Loucy (cell line): ENCODE measurements at regions not wholly inside any gene's neighbourhood (a gene's known extent, or its start where the extent isn't known, plus 50 kb on each side); places are given as distances from the start of the nearest gene placed in this dataset.

Source experiments
- H2AFZ ChIP-seq: fragments of 200-600 bp; sonication (generic); 2 replicates; pipeline ENCODE4 v1.6.0; 2016; ENCODE audit warnings: antibody characterized with exemption, mild to moderate bottlenecking, low read length, moderate library complexity
- H3F3A ChIP-seq: fragments of 200-600 bp; 2 replicates; pipeline ENCODE4 v1.6.0; 2016; ENCODE audit warnings: antibody characterized with exemption, low read depth, mild to moderate bottlenecking
- H3K27me3 ChIP-seq: fragments of 200-600 bp; sonication (generic); 2 replicates; pipeline ENCODE4 v1.6.1; 2014; ENCODE audit warnings: low read length, mild to moderate bottlenecking; ENCODE audit not compliant: insufficient read depth, poor library complexity, severe bottlenecking
- H3K36me3 ChIP-seq: fragments of 200-600 bp; sonication (generic); 2 replicates; pipeline ENCODE4 v1.6.1; 2016; ENCODE audit warnings: low read length; ENCODE audit not compliant: insufficient read depth
- H3K4me1 ChIP-seq: fragments of 200-600 bp; sonication (generic); 2 replicates; pipeline ENCODE4 v1.5.1; 2014; ENCODE audit warnings: low read length, mild to moderate bottlenecking; ENCODE audit not compliant: insufficient read depth, poor library complexity, severe bottlenecking
- H3K4me2 ChIP-seq: fragments of 200-600 bp; sonication (generic); 2 replicates; pipeline ENCODE4 v1.6.0; 2014; ENCODE audit warnings: antibody characterized with exemption, low read length, low read depth, mild to moderate bottlenecking; ENCODE audit not compliant: poor library complexity, severe bottlenecking
- H3K4me3 ChIP-seq: fragments of 200-600 bp; sonication (generic); 2 replicates; pipeline ENCODE4 v1.5.1; 2014; ENCODE audit warnings: low read length, mild to moderate bottlenecking, mixed read lengths; ENCODE audit not compliant: poor library complexity, severe bottlenecking
- H3K79me2 ChIP-seq: fragments of 200-600 bp; sonication (generic); 2 replicates; pipeline ENCODE4 v1.6.1; 2014; ENCODE audit warnings: low read length; ENCODE audit not compliant: insufficient read depth
- H3K9ac ChIP-seq: fragments of 200-600 bp; sonication (generic); 2 replicates; pipeline ENCODE4 v1.6.0; 2014; ENCODE audit warnings: mild to moderate bottlenecking, low read depth, low read length, moderate library complexity; ENCODE audit not compliant: poor library complexity, severe bottlenecking
- H3K9me2 ChIP-seq: fragments of 200-600 bp; sonication (generic); replicated peaks from 2 replicates; pipeline ENCODE4 v1.6.1; 2016; ENCODE audit warnings: low read depth, low read length, mixed read lengths
- H3K9me3 ChIP-seq: fragments of 200-600 bp; sonication (generic); 2 replicates; pipeline ENCODE4 v1.6.1; 2014; ENCODE audit warnings: mild to moderate bottlenecking, antibody characterized with exemption, low read length, low read depth; ENCODE audit not compliant: insufficient read depth
- H4K20me1 ChIP-seq: fragments of 200-600 bp; sonication (generic); 2 replicates; pipeline ENCODE4 v1.6.0; 2014; ENCODE audit warnings: antibody characterized with exemption, low read length, mild to moderate bottlenecking; ENCODE audit not compliant: insufficient read depth, poor library complexity, severe bottlenecking
- CTCF ChIP-seq: fragments of 200-600 bp; sonication (generic); conservative IDR thresholded peaks from 2 replicates; pipeline ENCODE4 v1.5.1; 2014; ENCODE audit warnings: mild to moderate bottlenecking, antibody characterized with exemption, low read length
- EZH2phosphoT487 ChIP-seq: fragments of 200-600 bp; IDR thresholded peaks from 2 replicates; pipeline ENCODE4 v1.6.1; 2018; ENCODE audit warnings: antibody characterized with exemption, mild to moderate bottlenecking, moderate library complexity, borderline replicate concordance

GRCh38 chr15:96687388-96688107, 357.0 kb downstream of the NR2F2 start:
- Histone ChIP-seq H3K4me3 (no peak overlapping the region), H3K27me3 (no peaks in the 10 kb centered on the region), H3K4me2 (no peak overlapping the region), H3K9me2 (no peaks in the 10 kb centered on the region), H3K9me3 (no peaks in the 10 kb centered on the region), H2AFZ (no peak overlapping the region), H3K9ac (no peak overlapping the region), H3K79me2 (no peaks in the 10 kb centered on the region), H4K20me1 (no peaks in the 10 kb centered on the region), H3K4me1 (no peaks in the 10 kb centered on the region), H3K36me3 (no peaks in the 10 kb centered on the region), H3F3A (no peaks in the 10 kb centered on the region)
- TF ChIP-seq CTCF (no peak), EZH2phosphoT487 (no peak)

GRCh38 chr15:96690733-96691132, 360.2 kb downstream of the NR2F2 start:
- Histone ChIP-seq H3K4me3 (no peak overlapping the region), H3K9me2 (no peaks in the 10 kb centered on the region), H4K20me1 (no peaks in the 10 kb centered on the region), H3K36me3 (no peaks in the 10 kb centered on the region), H3K9ac (no peak overlapping the region), H3K9me3 (no peaks in the 10 kb centered on the region), H3K27me3 (no peaks in the 10 kb centered on the region), H2AFZ (no peak overlapping the region), H3K4me1 (no peaks in the 10 kb centered on the region), H3K4me2 (no peak overlapping the region), H3K79me2 (no peaks in the 10 kb centered on the region), H3F3A (no peaks in the 10 kb centered on the region)
- TF ChIP-seq CTCF (no peak), EZH2phosphoT487 (no peak)

- H3K9me3 ChIP-seq: no peaks in the 10 kb centered on the region
- H3K4me3 ChIP-seq: no peak overlapping the region
- TF ChIP-seq EZH2phosphoT487 (no peak), CTCF (no peak)
- no peak overlapping the region for H3K4me2 ChIP-seq
- no peaks in the 10 kb centered on the region for H3K27me3 ChIP-seq
- H3K79me2 ChIP-seq: no peaks in the 10 kb centered on the region
- H4K20me1 ChIP-seq: no peaks in the 10 kb centered on the region
- H3K36me3 ChIP-seq: no peaks in the 10 kb centered on the region
- no peaks in the 10 kb centered on the region for H3K9me2 ChIP-seq
- H3F3A ChIP-seq: no peaks in the 10 kb centered on the region
- H2AFZ ChIP-seq: no peak overlapping the region
- no peaks in the 10 kb centered on the region for H3K4me1 ChIP-seq
- no peak overlapping the region for H3K9ac ChIP-seq
Measured at GRCh38 chr15:96692826-96693225, 362.3 kb downstream of the NR2F2 start.
